K562 (cell line): ENCODE measurements at regions not wholly inside any gene's neighbourhood (a gene's known extent, or its start where the extent isn't known, plus 50 kb on each side); places are given as distances from the start of the nearest gene placed in this dataset.

ENCODE experiments used
- KAT7 ChIP-seq: sonication (generic); formaldehyde crosslinking; IDR thresholded peaks from 2 replicates; pipeline ENCODE4 v1.8.0; 2022; ENCODE audit warnings: missing genetic modification reagents, mild to moderate bottlenecking, borderline replicate concordance
- ZNF143 ChIP-seq: sonication (generic); formaldehyde crosslinking; IDR thresholded peaks from 2 replicates; pipeline ENCODE4 v1.9.0; 2022; ENCODE audit warnings: mild to moderate bottlenecking, missing genetic modification reagents

GRCh38 chr6:51209651-51210050, 391.0 kb downstream of the TFAP2B start:
- TF ChIP-seq ZNF143 (CRISPR knock-in tag) = no peak
- TF ChIP-seq KAT7 (CRISPR knock-in tag) = no peak
